Upper lobe of left lung (tissue), 4 donors: ENCODE measurements at regions not wholly inside any gene's neighbourhood (a gene's known extent, or its start where the extent isn't known, plus 50 kb on each side); places are given as distances from the start of the nearest gene placed in this dataset.

Experiments
- CTCF ChIP-seq, 6 experiments: fragments of 450-650 bp in 4 of 6; fragments of 200-600 bp in 2 of 6; sonication (generic) in 2 of 6; IDR thresholded peaks; one replicate each; pipeline ENCODE4 v1.5.1; 2016 to 2019; ENCODE audit warnings: antibody characterized with exemption in 6 of 6
- POLR2A ChIP-seq, 4 donors: fragments of 450-650 bp; IDR thresholded peaks; one replicate each; pipeline ENCODE4 v1.5.1; 2016 to 2017; ENCODE audit warnings: antibody characterized with exemption in 4 of 4, mild to moderate bottlenecking in 2 of 4

- TF ChIP-seq CTCF (IDR thresholded peaks at IDR 0.05): no peak
- no peak for TF ChIP-seq POLR2A (IDR thresholded peaks at IDR 0.05)
Measured at GRCh38 chr11:10401256-10401655, 53.8 kb upstream of the AMPD3 start.
